ENCODE measurements at regions not wholly inside any gene's neighbourhood (a gene's known extent, or its start where the extent isn't known, plus 50 kb on each side); places are given as distances from the start of the nearest gene placed in this dataset.

DNA sequence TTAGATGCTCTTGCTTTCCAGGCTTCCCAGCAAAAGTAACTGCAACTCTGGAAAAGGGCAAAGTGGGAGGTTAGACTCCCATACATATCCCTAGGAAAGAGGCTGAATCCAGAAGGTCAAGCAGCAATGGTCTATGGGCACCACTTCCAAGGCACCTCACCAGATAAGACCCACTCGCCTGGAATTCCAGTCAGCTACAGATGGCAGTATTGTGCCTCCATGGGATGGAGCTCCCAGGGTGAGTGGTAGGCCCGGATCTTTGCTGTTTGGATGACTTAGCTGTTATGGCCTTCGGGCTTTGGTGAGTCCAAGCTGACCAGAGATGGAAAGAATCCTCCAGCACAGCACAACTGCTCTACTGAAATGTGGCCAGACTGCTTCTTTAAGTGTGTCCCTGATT lies 688.0 kb downstream of the PCDH19 start:
- TF ChIP-seq CTCF (IDR thresholded peaks at IDR 0.05; ENCODE audit: low read depth, low read length), result no peak
- DNase-seq (ENCODE audit: low read depth in 2 of 2), result no peak
- no peak overlapping the region for H3K4me3 ChIP-seq (replicated peaks in 1 of 2; ENCODE audit: low read depth in 2 of 2, low read length in 2 of 2)

DNA sequence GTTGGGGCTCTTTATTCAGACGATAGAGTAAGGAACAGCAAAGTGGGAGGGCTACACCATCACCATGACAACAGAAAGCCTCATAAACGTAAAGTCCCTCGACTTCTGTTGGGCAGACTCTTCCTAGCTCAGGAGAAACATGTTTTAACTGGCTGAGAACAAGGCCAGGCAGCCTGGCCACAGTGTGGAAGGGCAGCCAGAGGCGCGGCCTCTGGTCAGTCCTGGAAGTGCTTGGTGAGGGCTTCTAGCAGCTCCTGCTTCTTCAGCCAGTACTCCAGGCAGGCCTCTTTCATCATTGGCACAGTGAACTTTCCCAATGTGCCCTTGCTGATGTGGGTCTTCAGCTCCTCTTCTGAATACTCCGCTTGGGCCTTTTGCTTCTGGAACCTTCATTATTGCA lies 690.9 kb downstream of the PCDH19 start:
- H3K4me3 ChIP-seq (replicated peaks in 1 of 2; ENCODE audit: low read depth in 2 of 2, low read length in 2 of 2), result no peak overlapping the region
- TF ChIP-seq CTCF (IDR thresholded peaks at IDR 0.05; ENCODE audit: low read depth, low read length), result no peak
- no peak for DNase-seq (ENCODE audit: low read depth in 2 of 2)

DNA sequence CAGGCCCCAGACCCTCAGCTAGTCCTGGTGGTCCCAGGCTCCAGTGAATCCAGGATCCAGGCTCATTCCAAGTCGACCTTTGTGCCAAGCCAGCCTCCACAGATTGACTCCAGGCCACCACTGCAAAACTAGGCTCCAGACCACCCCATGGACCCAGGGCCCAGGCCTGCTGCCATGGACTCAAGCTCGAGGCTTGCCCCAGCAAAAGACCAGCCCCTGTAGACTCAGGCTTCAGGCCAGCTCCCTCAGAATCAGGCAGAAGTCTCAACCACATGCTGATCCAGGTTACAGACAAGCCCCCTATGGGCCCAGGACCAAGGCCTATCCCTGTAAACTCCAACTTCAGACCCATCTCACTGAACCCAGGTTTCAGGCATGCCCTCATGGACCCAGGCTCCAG lies 692.4 kb downstream of the PCDH19 start:
- H3K4me3 ChIP-seq (replicated peaks in 1 of 2; ENCODE audit: low read depth in 2 of 2, low read length in 2 of 2), result no peak overlapping the region
- no peak for TF ChIP-seq CTCF (IDR thresholded peaks at IDR 0.05; ENCODE audit: low read depth, low read length)
- no peak for DNase-seq (ENCODE audit: low read depth in 2 of 2)

DNA sequence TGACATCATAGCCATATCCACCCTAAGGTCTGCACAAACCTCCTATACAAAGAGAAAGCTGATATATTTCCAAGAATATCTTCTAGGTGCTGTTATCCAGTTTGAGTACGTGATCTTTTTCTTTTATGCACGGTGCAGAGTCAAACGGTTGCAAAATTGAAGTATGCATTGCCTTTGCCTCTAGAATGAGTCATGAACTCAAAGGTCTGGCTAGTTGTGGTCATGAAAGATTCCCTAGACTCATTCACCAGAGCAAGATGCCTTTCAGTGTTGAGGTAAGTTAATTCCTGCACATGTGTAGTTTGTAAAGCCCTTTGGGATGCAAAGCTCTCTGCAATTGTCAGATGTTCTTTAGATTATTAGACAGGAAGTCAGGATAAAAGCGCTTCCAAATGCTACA lies 704.4 kb downstream of the PCDH19 start:
- no peak for TF ChIP-seq CTCF (IDR thresholded peaks at IDR 0.05; ENCODE audit: low read depth, low read length)
- no peak overlapping the region for H3K4me3 ChIP-seq (replicated peaks in 1 of 2; ENCODE audit: low read depth in 2 of 2, low read length in 2 of 2)
- no peak for DNase-seq (ENCODE audit: low read depth in 2 of 2)

GRCh38 chrX:99703473-99703872 lies 706.6 kb downstream of the PCDH19 start:
- H3K4me3 ChIP-seq (replicated peaks in 1 of 2; ENCODE audit: low read depth in 2 of 2, low read length in 2 of 2), result no peak overlapping the region
- no peak for DNase-seq (ENCODE audit: low read depth in 2 of 2)
- TF ChIP-seq CTCF (IDR thresholded peaks at IDR 0.05; ENCODE audit: low read depth, low read length), result no peak

DNA sequence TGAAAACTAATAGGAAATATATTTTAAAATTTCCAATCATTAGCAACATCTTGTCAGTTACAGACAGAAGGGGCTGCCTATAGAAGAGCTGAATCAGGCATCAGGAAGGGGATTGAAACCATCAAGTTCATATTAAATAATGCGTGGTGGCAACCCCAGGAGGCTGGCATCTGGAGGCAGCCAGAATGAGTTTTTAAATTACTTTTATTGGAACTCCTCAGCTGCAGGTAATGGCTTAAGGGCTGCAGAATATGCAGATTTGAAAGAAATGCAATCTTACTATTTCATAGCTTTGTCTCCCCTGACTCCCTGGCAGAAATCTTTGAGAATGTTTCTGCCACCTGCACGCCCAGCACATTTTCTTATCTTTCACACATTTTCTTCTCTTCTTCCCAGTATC lies 711.6 kb downstream of the PCDH19 start:
- no peak overlapping the region for H3K4me3 ChIP-seq (replicated peaks in 1 of 2; ENCODE audit: low read depth in 2 of 2, low read length in 2 of 2)
- no peak for TF ChIP-seq CTCF (IDR thresholded peaks at IDR 0.05; ENCODE audit: low read depth, low read length)
- DNase-seq (ENCODE audit: low read depth in 2 of 2), result no peak

DNA sequence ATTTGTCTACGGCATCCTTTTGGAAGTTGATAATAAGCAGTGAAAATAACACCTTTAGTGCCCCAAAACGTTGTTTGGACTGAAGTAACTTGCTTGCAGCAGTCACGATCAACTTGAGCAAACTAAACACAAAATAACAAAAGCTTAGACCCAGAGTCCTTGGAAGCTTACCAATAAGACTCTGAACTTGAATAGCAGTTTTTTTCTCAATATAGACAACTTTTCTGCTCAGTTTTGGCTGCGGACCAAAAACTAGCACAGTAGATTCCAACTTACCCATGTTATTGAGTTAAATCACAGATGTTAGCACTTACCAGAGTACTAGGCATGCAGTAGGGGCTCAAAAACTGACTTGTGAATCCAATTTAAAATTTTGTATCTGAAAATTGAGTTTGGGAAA lies 746.9 kb downstream of the PCDH19 start:
- TF ChIP-seq CTCF (IDR thresholded peaks at IDR 0.05; ENCODE audit: low read depth, low read length), result no peak
- no peak for DNase-seq (ENCODE audit: low read depth in 2 of 2)

More for the DNA sequence above, 746.9 kb downstream of the PCDH19 start:
- H3K4me3 ChIP-seq (replicated peaks in 1 of 2; ENCODE audit: low read depth in 2 of 2, low read length in 2 of 2), result no peak overlapping the region
